Keratinocyte (primary cell): ENCODE measurements at regions not wholly inside any gene's neighbourhood (a gene's known extent, or its start where the extent isn't known, plus 50 kb on each side); places are given as distances from the start of the nearest gene placed in this dataset.

Experiments used
- EZH2 ChIP-seq: IDR thresholded peaks from one replicate; pipeline ENCODE4 v1.6.1; 2012; ENCODE audit warnings: inconsistent platforms, mild to moderate bottlenecking, low read length, moderate library complexity
- TF ChIP-seq, protein P1 (sequence below), 3 experiments: IDR thresholded peaks in 1 of 3; conservative IDR thresholded peaks in 1 of 3; optimal IDR thresholded peaks in 1 of 3; 2 replicates in 2 of 3; 3 replicates in 1 of 3; pipeline versions ENCODE3 to v1.5.1; 2011; ENCODE audit warnings: low read length in 3 of 3, mild to moderate bottlenecking in 3 of 3, moderate library complexity in 2 of 3, control low read depth in 1 of 3, inconsistent platforms in 1 of 3; ENCODE audit not compliant: insufficient read depth in 2 of 3; ENCODE audit errors: extremely low read depth in 1 of 3

DNA sequence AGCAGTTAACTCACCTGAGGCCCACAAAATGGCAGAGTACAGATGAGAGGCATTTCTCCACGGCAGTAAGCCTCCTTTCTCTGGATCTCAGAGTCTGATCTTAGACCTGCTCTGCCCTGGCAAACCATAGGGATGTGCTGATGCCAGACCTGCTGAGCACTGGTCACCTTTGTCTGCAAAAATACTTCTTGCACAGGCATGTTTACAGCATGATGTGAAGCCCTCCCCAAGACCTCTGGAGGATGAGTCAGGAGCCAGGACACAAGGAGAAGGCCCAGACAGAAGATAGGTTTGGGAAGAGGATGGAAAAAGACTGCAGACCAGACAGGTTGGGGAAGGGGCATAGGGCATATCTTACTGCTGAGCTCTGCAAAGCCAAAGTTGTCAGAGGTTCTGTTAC lies 426.6 kb downstream of the PMP22 start:
- TF ChIP-seq EZH2, result no peak
- TF ChIP-seq, protein P1, sequence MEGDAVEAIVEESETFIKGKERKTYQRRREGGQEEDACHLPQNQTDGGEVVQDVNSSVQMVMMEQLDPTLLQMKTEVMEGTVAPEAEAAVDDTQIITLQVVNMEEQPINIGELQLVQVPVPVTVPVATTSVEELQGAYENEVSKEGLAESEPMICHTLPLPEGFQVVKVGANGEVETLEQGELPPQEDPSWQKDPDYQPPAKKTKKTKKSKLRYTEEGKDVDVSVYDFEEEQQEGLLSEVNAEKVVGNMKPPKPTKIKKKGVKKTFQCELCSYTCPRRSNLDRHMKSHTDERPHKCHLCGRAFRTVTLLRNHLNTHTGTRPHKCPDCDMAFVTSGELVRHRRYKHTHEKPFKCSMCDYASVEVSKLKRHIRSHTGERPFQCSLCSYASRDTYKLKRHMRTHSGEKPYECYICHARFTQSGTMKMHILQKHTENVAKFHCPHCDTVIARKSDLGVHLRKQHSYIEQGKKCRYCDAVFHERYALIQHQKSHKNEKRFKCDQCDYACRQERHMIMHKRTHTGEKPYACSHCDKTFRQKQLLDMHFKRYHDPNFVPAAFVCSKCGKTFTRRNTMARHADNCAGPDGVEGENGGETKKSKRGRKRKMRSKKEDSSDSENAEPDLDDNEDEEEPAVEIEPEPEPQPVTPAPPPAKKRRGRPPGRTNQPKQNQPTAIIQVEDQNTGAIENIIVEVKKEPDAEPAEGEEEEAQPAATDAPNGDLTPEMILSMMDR (optimal IDR thresholded peaks at IDR 0.05 in 1 of 3, IDR thresholded peaks at IDR 0.05 in 1 of 3, conservative IDR thresholded peaks at IDR 0.05 in 1 of 3; ENCODE audit: extremely low read depth in 1 of 3, insufficient read depth in 2 of 3, low read length in 3 of 3), result no peak
